A549 (cell line): ENCODE measurements at regions not wholly inside any gene's neighbourhood (a gene's known extent, or its start where the extent isn't known, plus 50 kb on each side); places are given as distances from the start of the nearest gene placed in this dataset.

Source experiments
- ATAC-seq, 2 experiments: fragments of 200-7000 bp in 1 of 2; fragments of >200 bp in 1 of 2; cut with Nextera tagmentation in 1 of 2; cut with Tn5 transposase in 1 of 2; 3 replicates each; pipeline versions ENCODE4 v1.8.0 to v1.9.1; 2018 to 2020; ENCODE audit warnings: mild to moderate bottlenecking in 1 of 2, moderate library complexity in 1 of 2
- CTCF ChIA-PET: fragments of 300-600 bp; sonication (Branson Sonifier 250); formaldehyde crosslinking; extraction: SDS; loops from one replicate; lab custom pipeline; 2021; ENCODE audit warnings: antibody characterized with exemption, inconsistent platforms; lab: Yijun Ruan, JAX
- POLR2A ChIA-PET: fragments of 350-600 bp; formaldehyde crosslinking; extraction: SDS; loops from one replicate; lab custom pipeline; 2021; ENCODE audit warnings: antibody characterized with exemption, inconsistent platforms; lab: Yijun Ruan, JAX
- DNase-seq, 2 experiments: peaks; one replicate each; pipeline versions ENCODE4 v3.0.0 to v3.0.0-alpha.2; 2011 to 2016; ENCODE audit warnings: low read depth in 1 of 2, low spot score in 1 of 2
- FAIRE-seq: peaks from 2 replicates; lab custom pipeline; 2011; peaks lifted over from hg19 to GRCh38; lab: Jason Lieb, UNC
- H3K27ac ChIP-seq, 2 experiments: fragments of >200 bp; sonication (Bioruptor Twin); formaldehyde crosslinking; 3 replicates each; pipeline ENCODE4 v1.5.1; 2016 to 2017
- H3K4me1 ChIP-seq: fragments of >200 bp; sonication (Bioruptor Twin); formaldehyde crosslinking; 3 replicates; pipeline ENCODE4 v1.6.1; 2016
- H3K4me2 ChIP-seq: fragments of >200 bp; sonication (Bioruptor Twin); formaldehyde crosslinking; 3 replicates; pipeline ENCODE4 v1.6.1; 2016
- H3K4me3 ChIP-seq: fragments of >200 bp; sonication (Bioruptor Twin); formaldehyde crosslinking; 3 replicates; pipeline ENCODE4 v1.5.1; 2016
- H3K9me3 ChIP-seq: fragments of >200 bp; sonication (Bioruptor Twin); formaldehyde crosslinking; 3 replicates; pipeline ENCODE4 v1.6.1; 2016
- BHLHE40 ChIP-seq: IDR thresholded peaks from 2 replicates; pipeline ENCODE4 v1.6.1; 2012; ENCODE audit warnings: low read depth, low read length, inconsistent platforms
- CHD2 ChIP-seq: fragments of 150-350 bp; IDR thresholded peaks from 2 replicates; pipeline ENCODE4 v1.6.1; 2014; ENCODE audit warnings: low read length; ENCODE audit not compliant: partially characterized antibody
- EHF ChIP-seq: fragments of 250-450 bp; sonication (Bioruptor Pico); IDR thresholded peaks from 2 replicates; pipeline ENCODE4 v1.5.0; 2020; ENCODE audit warnings: mild to moderate bottlenecking
- FOSB ChIP-seq: fragments of 250-450 bp; sonication (Bioruptor Pico); IDR thresholded peaks from 2 replicates; pipeline ENCODE4 v1.5.0; 2020; ENCODE audit warnings: mild to moderate bottlenecking, moderate library complexity
- FOXS1 ChIP-seq: fragments of 250-450 bp; sonication (Bioruptor Pico); IDR thresholded peaks from 2 replicates; pipeline ENCODE4 v1.5.0; 2020; ENCODE audit warnings: mild to moderate bottlenecking, moderate library complexity
- HOXA7 ChIP-seq: fragments of 250-450 bp; sonication (Bioruptor Pico); IDR thresholded peaks from 2 replicates; pipeline ENCODE4 v1.5.0; 2020; ENCODE audit warnings: mild to moderate bottlenecking, moderate library complexity
- HOXB13 ChIP-seq: fragments of 250-450 bp; sonication (Bioruptor Pico); IDR thresholded peaks from 2 replicates; pipeline ENCODE4 v1.5.0; 2020; ENCODE audit warnings: low read depth, mild to moderate bottlenecking, moderate library complexity
- JUN ChIP-seq, 2 experiments: fragments of >200 bp; sonication (Bioruptor Twin); formaldehyde crosslinking; IDR thresholded peaks; 2 replicates in 1 of 2; 3 replicates in 1 of 2; pipeline ENCODE4 v1.6.1; 2016 to 2017
- JUNB ChIP-seq: fragments of >200 bp; sonication (Bioruptor Twin); formaldehyde crosslinking; IDR thresholded peaks from 2 replicates; pipeline ENCODE4 v1.6.1; 2016
- KDM1A ChIP-seq: fragments of 200-600 bp; sonication (generic); IDR thresholded peaks from 2 replicates; pipeline ENCODE4 v1.6.1; 2016; ENCODE audit warnings: low read depth, mild to moderate bottlenecking
- MAFK ChIP-seq: fragments of 450-650 bp; IDR thresholded peaks from 2 replicates; pipeline ENCODE4 v1.6.1; 2014; ENCODE audit not compliant: partially characterized antibody
- MYC ChIP-seq: IDR thresholded peaks from 2 replicates; pipeline ENCODE4 v1.6.1; 2012; ENCODE audit warnings: mild to moderate bottlenecking, inconsistent platforms, low read length, improper control_type of control experiment, borderline replicate concordance
- NR3C1 ChIP-seq: fragments of >200 bp; sonication (Bioruptor Twin); formaldehyde crosslinking; IDR thresholded peaks from 3 replicates; pipeline ENCODE4 v1.6.1; 2017
- POLR2AphosphoS2 ChIP-seq: conservative IDR thresholded peaks from 2 replicates; pipeline ENCODE4 v1.6.1; 2012; ENCODE audit warnings: low read length, improper control_type of control experiment, inconsistent platforms
- SMC3 ChIP-seq: fragments of >200 bp; sonication (Bioruptor Twin); formaldehyde crosslinking; IDR thresholded peaks from 3 replicates; pipeline ENCODE4 v1.6.1; 2018; ENCODE audit warnings: inconsistent platforms
- TP53 ChIP-seq: fragments of 250-450 bp; sonication (Bioruptor Pico); IDR thresholded peaks from 2 replicates; pipeline ENCODE4 v1.5.0; 2021; ENCODE audit warnings: mild to moderate bottlenecking, moderate library complexity
- ZC3H11A ChIP-seq: fragments of 450-650 bp; IDR thresholded peaks from 2 replicates; pipeline ENCODE4 v1.6.1; 2014; ENCODE audit warnings: antibody characterized with exemption, mild to moderate bottlenecking
- WGBS: methylation state at CpG from one replicate; pipeline ENCODE4 v1.1.6; 2017; ENCODE audit errors: missing lambda C conversion rate; 5-methylcytosine and 5-hydroxymethylcytosine counted together
- TF ChIP-seq, protein P1 (sequence below): fragments of 450-650 bp; IDR thresholded peaks from 2 replicates; pipeline ENCODE4 v1.6.1; 2014; ENCODE audit warnings: antibody characterized with exemption
- TF ChIP-seq, protein P2 (sequence below): IDR thresholded peaks from 2 replicates; pipeline ENCODE4 v1.6.1; 2012
- TF ChIP-seq, protein P3 (sequence below): IDR thresholded peaks from 2 replicates; pipeline ENCODE4 v1.6.1; 2012; ENCODE audit warnings: low read depth, borderline replicate concordance

DNA sequence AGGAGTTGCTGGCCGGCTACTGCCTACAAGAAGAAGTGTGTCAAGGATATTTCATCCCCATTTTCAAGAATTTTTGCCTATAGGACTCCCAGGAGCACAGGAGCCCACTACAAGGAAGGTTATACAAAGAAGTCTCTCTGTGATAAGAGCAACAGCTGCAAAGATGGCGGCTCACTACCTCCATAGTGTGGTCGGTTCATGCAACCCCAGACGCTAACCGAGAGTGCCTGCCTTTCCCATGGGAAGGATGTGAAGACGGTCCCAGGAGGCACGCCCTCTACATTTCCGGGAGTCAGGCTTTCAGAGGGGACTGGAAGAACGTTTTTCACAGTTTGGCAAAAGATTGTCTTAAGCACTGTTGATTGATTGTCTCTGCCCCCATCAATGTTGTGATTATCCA, 816.3 kb downstream of the QKI start:
- no peak for DNase-seq
- POLR2A ChIA-PET = no interaction called here
- WGBS = 42% methylated on average over 9 of the region's 9 CpGs
- no peak overlapping the region for H3K27ac ChIP-seq
- TF ChIP-seq HOXB13 (CRISPR knock-in tag) (no peak), MAFK (no peak), CHD2 (no peak)
- TF ChIP-seq, protein P1, sequence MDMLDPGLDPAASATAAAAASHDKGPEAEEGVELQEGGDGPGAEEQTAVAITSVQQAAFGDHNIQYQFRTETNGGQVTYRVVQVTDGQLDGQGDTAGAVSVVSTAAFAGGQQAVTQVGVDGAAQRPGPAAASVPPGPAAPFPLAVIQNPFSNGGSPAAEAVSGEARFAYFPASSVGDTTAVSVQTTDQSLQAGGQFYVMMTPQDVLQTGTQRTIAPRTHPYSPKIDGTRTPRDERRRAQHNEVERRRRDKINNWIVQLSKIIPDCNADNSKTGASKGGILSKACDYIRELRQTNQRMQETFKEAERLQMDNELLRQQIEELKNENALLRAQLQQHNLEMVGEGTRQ = no peak
- CTCF ChIA-PET = no interaction called here
- FAIRE-seq = no peak
- no peak overlapping the region for H3K4me2 ChIP-seq
- no peaks in the 10 kb centered on the region for H3K4me1 ChIP-seq
- H3K4me3 ChIP-seq = no peak overlapping the region
- no peak for ATAC-seq
- H3K9me3 ChIP-seq = no peaks in the 10 kb centered on the region

DNA sequence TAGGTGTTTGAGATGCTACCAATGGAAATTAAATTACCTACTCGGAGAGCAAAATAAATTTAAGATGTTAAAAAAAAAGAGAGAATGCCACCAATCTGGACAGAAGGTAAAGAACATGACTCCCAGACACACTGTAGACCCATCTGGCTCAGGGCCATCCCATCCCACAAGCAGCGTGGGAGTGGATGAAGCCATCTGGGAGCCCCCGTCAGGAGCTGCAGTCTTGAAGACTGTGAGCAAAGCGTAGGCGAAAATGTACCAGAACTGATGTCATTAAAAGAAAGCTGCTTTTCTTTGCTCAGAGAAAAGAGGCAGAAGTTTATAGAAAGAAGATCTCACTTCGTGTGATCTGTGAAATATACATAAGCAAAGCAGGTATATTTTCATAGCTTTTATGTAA, 815.7 kb downstream of the QKI start:
- ATAC-seq = no peak
- no peak for FAIRE-seq
- Histone ChIP-seq H3K4me1 (no peaks in the 10 kb centered on the region), H3K4me2 (no peak overlapping the region), H3K9me3 (no peaks in the 10 kb centered on the region), H3K27ac (no peak overlapping the region), H3K4me3 (no peak overlapping the region)
- DNase-seq = no peak
- TF ChIP-seq KDM1A (no peak), POLR2AphosphoS2 (no peak), MYC (no peak), BHLHE40 (no peak), NR3C1 (no peak), MAFK (no peak), FOXS1 (CRISPR knock-in tag) (no peak)
- TF ChIP-seq, protein P1 = no peak
- WGBS = 15% methylated on average over 6 of the region's 6 CpGs
- CTCF ChIA-PET = no interaction called here
- POLR2A ChIA-PET = no interaction called here

DNA sequence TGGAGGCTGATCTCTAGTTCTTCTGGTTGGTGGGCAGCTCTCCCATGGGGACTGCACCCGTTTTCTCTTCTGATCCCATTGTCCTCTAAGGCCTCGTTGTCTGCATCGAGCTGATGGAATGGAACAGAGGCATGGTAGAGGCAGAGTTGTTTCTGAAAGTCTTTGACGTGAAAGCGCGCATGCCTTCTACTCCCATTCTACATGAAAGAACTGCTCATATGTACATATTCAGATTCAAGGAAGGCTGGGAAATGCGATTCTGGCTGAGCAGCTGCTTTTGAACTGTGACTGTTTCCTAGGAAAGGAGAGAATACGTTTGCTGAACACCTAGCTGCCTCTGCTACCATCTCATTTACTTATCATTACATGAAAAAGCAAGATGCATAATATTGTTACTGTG, 815.2 kb downstream of the QKI start:
- CTCF ChIA-PET = no interaction called here
- WGBS = 43% methylated on average over 7 of the region's 8 CpGs
- Histone ChIP-seq H3K9me3 (no peaks in the 10 kb centered on the region), H3K4me1 (no peaks in the 10 kb centered on the region), H3K27ac (no peak overlapping the region), H3K4me2 (no peak overlapping the region), H3K4me3 (no peak overlapping the region)
- no peak for TF ChIP-seq FOSB (CRISPR knock-in tag)
- no peak for TF ChIP-seq HOXB13 (CRISPR knock-in tag)
- no peak for TF ChIP-seq MAFK
- TF ChIP-seq, protein P2, sequence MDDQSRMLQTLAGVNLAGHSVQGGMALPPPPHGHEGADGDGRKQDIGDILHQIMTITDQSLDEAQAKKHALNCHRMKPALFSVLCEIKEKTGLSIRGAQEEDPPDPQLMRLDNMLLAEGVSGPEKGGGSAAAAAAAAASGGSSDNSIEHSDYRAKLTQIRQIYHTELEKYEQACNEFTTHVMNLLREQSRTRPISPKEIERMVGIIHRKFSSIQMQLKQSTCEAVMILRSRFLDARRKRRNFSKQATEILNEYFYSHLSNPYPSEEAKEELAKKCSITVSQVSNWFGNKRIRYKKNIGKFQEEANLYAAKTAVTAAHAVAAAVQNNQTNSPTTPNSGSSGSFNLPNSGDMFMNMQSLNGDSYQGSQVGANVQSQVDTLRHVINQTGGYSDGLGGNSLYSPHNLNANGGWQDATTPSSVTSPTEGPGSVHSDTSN = no peak
- TF ChIP-seq ZC3H11A = no peak
- no peak for TF ChIP-seq JUN (IDR thresholded peaks at IDR 0.05)
- TF ChIP-seq JUNB = no peak
- TF ChIP-seq, protein P3, sequence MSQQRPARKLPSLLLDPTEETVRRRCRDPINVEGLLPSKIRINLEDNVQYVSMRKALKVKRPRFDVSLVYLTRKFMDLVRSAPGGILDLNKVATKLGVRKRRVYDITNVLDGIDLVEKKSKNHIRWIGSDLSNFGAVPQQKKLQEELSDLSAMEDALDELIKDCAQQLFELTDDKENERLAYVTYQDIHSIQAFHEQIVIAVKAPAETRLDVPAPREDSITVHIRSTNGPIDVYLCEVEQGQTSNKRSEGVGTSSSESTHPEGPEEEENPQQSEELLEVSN = no peak
- TF ChIP-seq EHF (CRISPR knock-in tag) = no peak
- TF ChIP-seq FOXS1 (CRISPR knock-in tag) = no peak
- DNase-seq (no peak), ATAC-seq (no peak), FAIRE-seq (no peak)
- POLR2A ChIA-PET = no interaction called here

DNA sequence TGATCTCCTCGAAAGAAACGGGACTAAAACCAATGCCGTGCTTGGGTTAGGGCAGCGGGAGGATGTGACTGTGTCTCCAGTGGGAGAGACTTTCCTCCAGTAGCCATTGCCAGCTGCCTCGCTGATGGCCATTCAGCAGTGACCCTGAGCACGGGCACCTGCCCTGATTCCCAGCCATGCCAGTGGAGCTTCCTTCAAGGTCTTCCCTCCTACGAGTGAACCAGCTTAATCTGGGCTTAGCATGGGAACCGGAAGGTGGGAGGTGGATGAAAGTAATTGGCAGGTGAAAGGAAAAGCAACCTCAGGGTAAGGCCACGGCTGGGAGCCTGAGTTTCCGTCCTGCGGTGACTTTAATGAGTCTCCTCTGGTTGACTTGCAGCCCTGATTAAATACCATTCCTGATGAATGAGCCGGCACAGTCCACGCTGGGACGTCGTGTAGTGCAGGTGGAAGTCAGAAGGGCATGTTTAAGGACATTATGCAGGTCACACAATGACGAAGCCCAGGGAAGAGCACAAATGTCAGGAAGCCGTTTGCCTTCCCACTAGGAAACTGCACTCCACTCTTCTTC, 813.5 kb downstream of the QKI start:
- FAIRE-seq = no peak
- H3K4me3 ChIP-seq = no peak overlapping the region
- DNase-seq = no peak
- WGBS = 48% methylated on average over 15 of the region's 17 CpGs
- no peaks in the 10 kb centered on the region for H3K9me3 ChIP-seq
- TF ChIP-seq SMC3 (no peak), HOXA7 (CRISPR knock-in tag) (no peak), TP53 (CRISPR knock-in tag) (no peak), KDM1A (no peak)
- ChIA-PET POLR2A (no interaction called here), CTCF (no interaction called here)
- no peaks in the 10 kb centered on the region for H3K4me1 ChIP-seq
- ATAC-seq = no peak
- no peak overlapping the region for H3K4me2 ChIP-seq
- H3K27ac ChIP-seq = no peak overlapping the region
